Activated CD4-positive, alpha-beta T cell treated with anti-CD3 and anti-CD28 coated beads, Interleukin-2, Interleukin-6, amounts not matched to agents 100 ng/mL and 50 ng/mL, durations not matched to agents 16 hours and 8 hours (primary cell): ENCODE measurements at regions not wholly inside any gene's neighbourhood (a gene's known extent, or its start where the extent isn't known, plus 50 kb on each side); places are given as distances from the start of the nearest gene placed in this dataset.
"Not testable (repeated sequence)": the region's sequence is repeated elsewhere in the genome, so short reads cannot be mapped to it uniquely, and the experiment has no call there.

Experiments used
- DNase-seq: peaks from one replicate; pipeline ENCODE4 v3.0.0-alpha.2; 2020

DNA sequence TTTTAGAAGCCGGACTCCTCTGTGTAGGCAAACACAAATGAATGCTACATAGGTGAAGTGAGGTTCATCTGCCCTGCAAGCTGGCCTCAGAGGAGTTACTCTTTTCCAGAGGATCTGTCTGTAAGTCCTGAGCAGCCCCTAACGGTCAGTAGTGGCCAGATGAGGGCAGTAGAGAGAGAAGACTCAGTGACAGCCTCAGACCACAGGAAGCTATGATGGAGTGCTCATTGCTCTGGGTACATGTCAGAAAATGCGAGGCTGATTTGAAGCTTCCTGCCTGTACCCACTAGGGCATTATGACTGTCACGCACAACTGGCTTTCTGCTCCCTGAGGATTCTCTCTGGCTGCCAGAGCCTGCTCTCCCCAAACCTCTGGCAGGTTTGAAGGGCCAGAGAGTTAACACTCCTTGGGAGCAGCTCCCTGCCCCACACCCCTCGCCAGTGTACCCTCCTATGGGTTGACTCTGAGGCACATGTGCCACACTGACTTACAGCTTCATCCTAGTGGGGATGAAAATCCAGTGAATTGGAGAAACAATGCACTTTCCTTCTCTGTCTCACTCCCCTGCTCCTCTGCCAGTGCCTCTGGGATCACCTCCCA, 141.5 kb downstream of the GABRG2 start:
- DNase-seq, result peak; percentile 26

DNA sequence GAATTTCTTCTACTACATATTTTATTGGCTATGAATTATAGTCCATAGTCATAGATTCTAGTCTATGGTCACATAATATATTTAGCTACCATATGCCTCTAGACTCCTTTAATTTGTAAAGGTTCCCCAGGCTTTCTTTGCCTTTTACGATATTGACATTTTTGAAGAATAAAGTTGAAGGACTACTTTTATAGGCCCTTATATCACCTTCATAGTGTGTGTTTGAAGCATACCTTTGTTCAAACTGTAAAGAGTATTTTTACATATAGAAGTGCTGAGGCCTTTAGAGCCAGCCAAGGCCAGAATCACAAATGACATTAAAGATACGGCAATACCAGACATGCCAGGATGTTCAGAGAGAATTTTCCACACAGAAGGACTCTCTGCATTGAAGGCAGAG, 147.0 kb downstream of the GABRG2 start:
- no peak for DNase-seq

DNA sequence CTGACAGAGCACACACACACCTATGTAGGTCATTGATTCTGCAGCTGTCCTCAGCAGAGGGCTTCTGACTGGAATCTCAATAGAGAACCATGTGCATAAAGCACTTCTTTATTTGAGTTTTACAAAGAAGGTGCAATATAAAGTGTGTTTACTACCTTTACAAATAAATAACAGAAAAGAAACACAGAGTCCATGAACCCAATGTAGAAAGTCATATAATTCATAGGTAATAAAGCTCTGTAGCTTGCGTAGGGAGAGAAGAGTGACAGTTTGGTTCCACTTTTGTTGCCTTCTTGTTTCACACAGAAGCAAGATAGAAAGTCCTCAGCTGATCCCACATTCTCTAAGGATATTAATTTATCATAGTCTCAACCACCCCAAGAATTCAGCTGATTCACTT, 149.5 kb downstream of the GABRG2 start:
- no peak for DNase-seq

DNA sequence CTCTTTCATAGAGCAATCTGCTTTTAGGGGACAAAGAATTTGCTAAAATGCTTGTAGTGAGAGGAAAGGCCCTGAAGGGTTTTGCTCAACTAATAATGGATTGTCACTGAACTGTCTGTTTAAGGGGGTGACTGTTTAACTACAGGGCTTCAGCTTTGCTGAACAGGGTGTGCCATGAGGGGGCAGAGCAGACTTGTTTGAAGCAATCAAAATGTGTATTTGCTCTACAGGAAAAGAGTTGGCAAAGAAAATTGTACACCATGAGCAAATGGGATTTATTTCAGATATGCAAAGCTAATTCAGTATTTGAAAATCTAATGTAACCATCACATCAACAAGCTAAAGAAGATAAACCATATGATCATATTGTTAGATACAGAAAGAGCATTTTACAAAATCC, 154.3 kb downstream of the GABRG2 start:
- no peak for DNase-seq

DNA sequence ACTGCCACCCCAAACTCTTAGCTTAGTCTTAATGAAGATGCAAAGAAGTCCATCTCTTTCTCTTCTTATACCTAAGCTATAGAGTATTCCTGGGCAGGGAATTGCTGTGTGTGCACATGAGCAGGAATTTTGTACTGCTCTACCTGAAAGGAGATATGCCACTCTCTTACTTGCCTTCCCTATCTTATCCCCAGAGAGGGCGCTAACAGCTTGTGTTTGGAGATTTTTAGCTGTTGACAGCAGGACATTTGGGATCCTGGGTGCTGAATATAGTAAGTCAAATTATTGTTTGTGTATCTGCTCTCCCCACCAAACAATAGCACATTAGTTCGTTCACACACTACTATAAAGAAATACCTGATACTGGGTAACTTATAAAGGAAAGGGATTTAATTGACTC, 159.5 kb downstream of the GABRG2 start:
- DNase-seq, result no peak

DNA sequence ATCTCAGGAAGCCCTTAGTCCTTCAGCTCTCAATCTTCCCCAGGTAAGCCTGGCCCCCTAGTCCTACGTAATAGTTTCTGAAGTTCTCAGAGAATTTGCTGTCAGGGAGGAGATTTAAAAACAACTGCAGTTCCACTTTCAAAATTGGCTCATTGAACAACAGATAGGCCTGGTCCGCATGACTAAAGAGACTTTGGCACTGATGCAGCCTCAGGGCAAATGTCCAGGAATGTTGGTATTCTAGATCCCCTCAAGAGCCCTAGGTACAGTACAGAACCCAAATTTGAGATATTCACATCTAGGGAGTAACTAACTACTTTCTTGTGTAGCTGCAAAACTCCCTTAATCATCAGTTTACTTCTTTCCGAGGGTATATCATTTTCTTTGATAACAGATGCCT, 162.8 kb downstream of the GABRG2 start:
- DNase-seq, result no peak

DNA sequence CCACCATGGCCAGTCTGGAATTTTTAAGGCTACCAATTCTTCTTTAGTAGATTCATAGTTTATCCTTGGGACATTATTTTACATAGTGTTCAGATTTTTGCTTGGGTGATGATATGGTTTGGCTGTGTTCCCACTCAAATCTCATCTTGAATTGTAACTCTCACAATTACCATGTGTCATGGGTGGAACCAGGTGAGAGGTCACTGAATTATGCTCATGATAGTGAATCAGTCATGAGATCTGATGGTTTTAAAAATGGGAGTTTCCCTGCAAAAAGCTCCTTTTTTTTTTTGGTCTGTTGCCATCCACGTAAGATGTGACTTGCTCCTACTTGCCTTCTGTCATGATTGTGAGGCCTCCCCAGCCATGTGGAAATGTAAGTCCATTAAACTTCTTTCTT, 163.9 kb downstream of the GABRG2 start:
- no peak for DNase-seq

DNA sequence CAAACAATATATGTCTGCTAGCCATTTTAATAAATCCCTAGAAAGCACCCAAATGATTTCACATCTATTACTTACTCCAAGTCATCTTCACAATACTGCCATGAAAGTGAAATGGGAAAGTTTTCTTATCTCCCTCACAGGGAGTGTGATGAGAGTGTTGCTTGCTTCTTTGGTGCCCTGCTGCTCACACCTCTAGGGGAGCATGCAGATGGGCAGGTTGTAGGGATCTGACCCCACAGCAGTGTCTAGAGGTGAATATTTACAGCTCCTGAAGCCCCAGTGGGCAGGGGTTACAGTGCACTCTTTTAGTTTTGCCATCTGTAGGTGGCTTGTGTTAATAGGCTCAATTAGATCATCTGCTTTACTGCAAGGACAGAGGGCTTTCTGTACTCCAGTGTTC, 173.2 kb downstream of the GABRG2 start:
- DNase-seq, result no peak

DNA sequence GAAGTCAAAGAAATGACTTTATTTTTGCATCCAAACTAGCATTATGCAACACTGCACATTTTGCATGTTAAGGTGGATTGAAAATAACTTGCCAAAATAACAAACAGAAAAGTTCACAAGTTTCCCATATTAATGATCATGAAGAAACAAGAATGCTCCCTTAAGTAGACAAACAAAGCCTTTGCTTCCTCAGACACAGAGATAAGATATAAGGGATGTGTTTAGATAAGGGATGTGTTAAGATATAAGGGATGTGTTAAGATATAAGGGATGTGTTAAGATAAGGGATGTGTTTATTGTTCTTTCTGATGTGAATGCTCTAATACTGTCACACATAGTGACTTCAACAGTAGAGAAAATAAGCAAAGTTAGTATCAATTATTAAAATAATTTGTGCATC, 174.8 kb downstream of the GABRG2 start:
- DNase-seq, result no peak

DNA sequence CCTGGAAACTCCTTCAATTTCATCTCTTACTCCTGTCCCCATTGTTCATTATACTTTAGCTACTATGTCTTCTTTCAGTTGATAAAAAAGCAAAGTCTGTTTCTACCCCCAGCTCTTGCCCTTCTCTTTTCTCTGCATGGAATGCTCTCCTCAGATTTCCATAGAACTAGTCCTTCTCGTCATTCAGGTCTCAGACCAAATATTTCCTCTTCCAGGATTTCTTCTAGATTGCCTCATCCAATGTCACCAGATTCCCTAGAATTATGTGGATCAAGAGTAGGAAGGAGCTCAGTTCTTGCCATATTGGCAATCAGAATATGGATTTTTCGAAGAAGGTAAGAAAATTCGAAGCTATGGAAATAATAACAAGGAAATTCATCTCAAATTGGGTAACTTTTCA, 176.1 kb downstream of the GABRG2 start:
- no peak for DNase-seq

DNA sequence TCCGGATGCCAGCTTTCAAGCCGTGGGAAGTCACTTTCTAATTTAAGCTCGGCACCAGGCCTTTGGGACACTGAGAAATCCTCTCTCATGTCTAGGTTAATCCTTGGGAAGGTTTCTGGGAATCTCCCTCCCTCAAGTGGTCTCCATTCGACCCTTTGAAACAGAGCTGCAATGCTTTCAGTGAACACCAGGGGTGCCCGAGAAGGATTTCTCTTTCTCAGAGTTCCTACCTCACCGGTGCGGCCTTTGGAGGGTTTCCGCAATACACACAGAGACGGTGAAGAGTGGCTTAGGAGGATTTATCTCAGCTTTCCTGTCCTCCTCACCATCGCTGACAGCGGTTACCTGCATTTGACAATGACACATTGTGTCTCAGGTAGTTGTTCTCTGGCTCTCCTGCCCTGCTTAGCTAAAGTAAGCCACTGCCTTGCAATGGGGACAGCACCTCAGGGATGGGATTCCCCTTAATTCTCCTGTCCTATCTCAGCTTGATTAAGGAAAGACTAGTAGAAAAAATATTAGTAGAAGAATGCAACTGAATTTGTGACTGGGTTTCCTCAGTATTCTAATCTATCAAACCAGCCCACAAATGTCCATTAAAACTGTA, 180.6 kb downstream of the GABRG2 start:
- no peak for DNase-seq

DNA sequence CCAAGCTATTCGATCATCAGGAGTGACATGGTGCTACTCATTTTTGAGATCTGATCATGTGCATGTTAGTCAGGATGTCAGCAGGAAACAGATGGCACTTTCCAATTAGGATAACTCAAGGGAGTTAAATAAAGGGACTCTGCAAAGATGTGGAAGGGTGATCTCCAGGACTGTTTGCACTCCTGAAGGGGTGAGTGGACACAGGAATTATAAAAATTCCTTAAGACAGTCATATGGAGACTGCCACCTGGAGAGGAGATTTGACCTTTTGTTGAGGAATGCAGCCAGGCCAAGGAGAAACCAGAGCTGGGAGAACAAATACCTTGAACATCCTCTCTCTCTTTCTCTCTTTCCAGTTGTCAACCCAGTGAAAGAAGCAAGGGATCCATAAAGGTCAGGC, 189.1 kb downstream of the GABRG2 start:
- DNase-seq, result no peak

DNA sequence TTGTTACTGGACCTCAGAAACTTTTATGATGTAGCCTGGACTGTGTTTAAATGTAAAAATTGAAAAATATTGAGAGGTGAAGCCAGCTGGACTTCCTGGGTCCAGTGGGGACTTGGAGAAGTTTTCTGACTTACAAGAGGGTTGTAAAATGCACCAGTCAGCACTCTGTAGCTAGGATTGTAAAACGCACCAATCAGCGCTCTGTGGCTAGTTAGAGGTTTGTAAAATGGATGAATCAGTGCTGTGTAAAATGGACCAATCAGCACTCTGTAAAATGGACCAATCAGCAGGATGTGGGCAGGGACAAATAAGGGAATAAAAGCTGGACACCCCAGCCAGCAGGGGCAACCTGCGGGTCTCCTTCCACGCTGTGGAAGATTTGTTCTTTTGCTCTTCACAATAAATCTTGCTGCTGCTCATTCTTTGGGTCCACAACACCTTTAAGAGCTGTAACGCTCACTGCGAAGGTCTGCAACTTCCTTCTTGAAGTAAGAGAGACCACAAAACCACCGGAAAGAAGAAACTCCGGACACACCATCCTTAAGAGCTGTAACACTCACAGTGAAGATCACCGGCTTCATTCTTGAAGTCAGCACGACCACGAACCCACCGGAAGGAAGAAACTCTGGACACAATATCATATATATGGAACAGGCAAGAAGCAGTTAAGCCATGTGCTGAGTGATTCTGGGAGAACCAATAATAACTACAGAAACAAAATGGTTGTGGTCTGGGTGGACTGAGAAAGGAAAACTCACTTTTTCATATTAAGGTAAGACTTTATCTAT, 201.3 kb downstream of the GABRG2 start:
- DNase-seq, result no peak

DNA sequence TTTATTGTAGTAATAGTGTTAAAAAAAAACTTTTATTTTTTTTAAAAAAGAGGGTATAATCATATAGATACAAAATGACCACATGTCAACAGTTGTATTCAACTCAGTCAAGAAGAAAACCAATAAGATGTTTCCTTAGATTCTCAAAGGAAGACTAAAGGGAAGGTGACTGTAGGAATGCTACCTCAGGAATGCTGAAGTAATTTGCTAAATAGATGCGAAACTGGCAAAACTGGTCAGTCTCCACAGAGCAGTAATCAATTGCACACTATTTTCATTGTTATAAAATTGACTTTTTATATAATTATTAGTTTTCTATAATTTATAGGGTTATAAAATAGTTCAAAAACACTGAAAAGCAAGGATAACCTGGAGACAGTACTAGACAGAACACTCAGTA, 204.8 kb downstream of the GABRG2 start:
- no peak for DNase-seq

DNA sequence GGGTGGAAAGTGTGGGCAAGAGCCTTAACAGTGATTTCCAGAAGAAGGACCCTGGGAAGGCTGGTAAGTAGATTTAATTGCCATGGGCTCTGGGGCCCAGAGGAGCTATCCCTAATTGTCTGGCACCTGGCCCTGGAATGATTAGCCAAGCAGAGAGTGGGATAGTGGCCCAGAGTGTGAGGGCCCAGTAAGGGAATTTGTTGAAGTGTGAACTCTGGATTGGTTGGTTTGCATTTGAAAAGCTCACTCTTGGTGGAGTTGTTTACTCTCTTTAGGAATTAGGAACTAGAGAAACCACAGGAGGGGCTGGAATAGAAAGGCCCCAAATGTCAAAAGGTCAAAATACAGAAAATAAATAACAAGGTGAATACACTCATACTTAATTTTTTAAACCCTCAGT, 207.1 kb downstream of the GABRG2 start:
- DNase-seq, result no peak

DNA sequence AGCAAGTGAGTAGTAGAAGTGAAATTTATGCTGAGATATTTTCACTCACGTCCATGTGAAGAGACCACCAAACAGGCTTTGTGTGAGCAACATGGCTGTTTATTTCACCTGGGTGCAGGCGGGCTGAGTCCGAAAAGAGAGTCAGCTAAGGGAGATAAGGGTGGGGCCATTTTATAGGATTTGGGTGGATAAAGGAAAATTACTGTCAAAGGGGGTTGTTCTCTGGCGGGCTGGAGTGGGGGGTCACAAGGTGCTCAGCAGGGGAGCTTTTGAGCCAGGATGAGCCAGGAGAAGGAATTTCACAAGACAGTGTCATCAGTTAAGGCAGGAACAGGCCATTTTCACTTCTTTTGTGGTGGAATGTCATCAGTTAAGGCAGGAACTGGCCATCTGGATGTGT, 207.8 kb downstream of the GABRG2 start:
- not testable (repeated sequence) for DNase-seq

DNA sequence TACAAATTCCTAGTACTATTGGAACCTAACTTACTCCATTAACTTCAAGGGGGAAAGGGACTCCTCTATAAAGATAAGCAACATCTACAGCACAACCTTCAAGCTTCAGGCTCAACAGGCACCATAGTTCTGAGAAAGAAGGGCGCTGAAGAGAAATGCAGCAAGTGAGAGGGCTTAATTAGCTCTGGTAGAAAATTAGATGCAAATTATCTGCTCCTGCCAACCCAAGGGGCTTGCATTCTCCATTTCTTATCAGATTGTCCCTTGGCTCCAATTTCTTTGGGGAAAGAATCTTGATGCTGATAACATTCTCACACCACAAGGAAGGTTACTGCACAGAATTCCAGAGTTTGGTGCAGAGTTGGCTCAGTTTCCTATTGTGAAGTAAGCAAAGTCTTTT, 214.6 kb downstream of the GABRG2 start:
- DNase-seq, result no peak

DNA sequence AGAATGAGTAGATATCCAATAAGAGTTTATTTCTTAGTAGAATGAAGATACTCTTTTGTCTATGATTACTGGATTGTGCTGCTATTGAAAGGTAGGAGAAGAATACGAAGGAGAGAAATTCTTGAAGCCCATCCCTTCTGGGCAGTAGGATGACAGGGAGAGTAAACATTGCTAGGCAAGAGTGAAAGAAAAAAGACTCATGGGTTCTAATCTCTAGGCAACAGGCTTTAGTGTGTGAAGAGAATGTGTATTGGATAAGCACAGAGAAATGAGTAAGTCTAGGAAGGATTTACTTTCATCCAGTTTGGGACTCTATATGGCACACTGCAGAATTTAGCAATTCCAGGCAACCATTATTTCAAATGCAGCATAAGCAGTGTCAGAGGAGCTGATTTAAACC, 216.0 kb downstream of the GABRG2 start:
- no peak for DNase-seq

DNA sequence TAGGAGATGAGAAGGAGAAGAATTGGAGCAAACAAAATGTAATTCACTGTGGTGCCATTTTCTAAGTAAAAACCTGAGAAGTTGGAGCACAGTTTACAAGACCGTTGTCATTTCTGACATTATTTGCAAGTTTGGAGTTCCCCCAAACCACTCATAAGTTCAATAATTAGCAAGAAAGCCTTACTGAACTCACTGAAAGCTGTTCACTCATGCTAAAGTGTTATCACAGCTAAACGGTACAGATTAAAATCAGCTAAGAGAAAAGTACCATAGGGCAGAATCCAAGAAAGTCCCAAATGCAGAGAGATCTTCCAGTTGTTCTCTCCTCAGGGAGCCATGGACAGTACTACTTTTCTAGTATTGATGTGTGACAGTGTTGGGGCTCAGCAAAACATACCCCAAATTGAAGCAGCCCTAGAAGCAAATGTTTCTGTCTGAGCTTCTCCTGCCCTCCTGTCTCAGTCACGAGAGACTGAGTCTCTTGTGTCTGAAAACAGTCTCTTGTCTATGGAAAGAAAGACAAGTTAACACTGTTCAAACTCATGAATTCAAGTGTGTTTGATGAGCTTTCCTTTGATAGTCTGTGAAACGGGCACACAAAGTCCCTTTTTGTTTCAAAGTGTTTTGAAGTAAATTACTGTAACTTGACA, 221.2 kb downstream of the GABRG2 start:
- DNase-seq, result no peak

DNA sequence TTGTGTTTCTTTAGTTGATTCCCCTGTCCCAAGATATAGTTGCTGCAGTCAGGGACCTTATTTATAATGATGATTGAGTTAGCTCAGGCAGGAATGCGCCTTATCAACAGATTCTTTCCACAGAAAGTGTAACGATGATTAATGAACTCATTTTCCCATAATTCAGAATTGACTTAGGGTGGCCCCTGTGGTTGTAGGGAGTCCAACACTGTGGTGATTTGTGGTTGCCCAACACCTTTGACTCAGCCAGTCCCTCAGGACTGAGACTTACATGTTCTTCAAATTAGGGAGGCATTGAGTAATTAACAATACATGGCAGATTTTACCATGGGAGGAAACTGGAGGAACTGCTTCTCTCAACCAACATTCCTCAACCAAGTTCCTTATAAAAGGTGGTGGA, 221.9 kb downstream of the GABRG2 start:
- no peak for DNase-seq

DNA sequence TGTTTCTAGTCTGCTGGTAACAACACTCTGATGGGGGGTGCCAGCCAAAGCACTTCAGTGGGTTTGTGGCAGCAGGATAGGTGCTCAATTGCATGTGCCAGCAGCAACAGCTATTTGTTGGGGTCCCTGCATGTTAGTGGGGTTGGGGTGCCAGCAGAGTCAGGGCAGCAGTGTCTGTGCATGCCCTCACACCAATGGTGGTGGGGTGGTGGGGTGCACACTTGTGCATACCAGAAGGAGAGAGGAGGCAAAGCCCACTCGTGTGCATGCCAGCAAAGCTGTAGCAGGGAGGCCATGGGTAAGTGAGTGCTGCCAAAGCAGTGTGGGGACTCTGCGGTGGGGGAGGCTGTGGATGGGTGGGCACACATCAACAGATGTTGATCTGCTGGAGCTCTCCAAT, 232.2 kb downstream of the GABRG2 start:
- DNase-seq, result no peak

DNA sequence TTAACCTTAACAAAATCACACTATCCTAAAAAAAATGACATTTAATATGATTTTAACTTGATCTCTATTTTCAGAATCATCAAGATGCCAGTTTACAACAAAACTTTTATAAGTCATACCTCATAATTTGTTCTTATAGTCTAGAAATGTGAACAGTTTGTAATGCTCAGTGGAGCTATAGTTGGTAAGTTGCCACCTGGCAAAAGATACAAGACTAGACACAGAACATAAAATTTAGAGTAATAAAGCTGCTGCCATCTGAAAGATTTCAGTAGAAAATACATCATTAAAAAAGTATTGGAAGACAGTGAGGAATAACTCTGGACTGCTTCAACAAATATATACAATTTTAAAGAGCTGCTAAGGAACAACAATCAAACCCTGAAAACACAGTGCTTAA, 233.8 kb downstream of the GABRG2 start:
- DNase-seq, result no peak

DNA sequence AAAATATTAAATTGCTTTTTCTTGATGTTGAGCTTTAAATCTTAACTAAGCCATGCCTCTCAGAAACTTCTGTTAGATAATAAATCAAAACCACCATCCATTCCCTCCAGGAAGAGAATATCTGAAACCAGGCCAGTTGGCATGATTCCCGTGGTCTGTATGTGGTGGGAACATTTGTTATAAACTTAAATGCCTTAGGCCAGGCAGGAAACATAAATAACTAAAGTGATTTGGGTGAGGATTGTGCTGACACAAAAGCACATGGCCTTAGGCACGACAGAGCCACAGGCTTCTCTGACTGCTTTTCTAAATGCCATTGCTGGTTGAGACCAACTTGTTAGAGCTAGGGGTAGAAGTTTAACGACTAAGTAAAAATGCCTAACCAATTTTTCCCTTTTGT, 255.9 kb downstream of the GABRG2 start:
- no peak for DNase-seq

DNA sequence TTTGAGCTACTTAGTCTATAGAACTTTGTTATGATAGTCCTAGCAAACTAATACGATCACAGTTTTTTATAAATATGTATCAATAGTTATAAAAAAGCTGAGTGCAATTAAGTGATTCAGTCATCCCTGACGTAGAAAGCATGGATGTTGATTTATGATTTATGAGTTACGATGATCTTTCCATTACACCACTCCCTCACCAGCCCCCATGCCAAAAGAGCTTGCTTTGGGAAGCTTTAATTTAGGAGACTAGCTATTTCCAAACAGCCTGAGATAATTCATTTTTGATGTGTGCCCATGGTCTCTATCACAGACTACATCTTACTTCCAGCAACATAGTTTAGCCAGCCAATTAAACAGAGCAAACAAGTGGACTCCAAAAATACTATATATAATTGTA, 256.8 kb downstream of the GABRG2 start:
- no peak for DNase-seq
